ENCODE measurements at regions not wholly inside any gene's neighbourhood (a gene's known extent, or its start where the extent isn't known, plus 50 kb on each side); places are given as distances from the start of the nearest gene placed in this dataset.

- DNase-seq (ENCODE audit: low spot score) = no peak
Measured at GRCh38 chrX:40148385-40149285, 50.9 kb upstream of the BCOR start.

- no peak for DNase-seq (ENCODE audit: low spot score)
Measured at GRCh38 chrX:40147971-40148370, 50.2 kb upstream of the BCOR start.

Data from AG20443 (cell line).